ENCODE measurements at regions not wholly inside any gene's neighbourhood (a gene's known extent, or its start where the extent isn't known, plus 50 kb on each side); places are given as distances from the start of the nearest gene placed in this dataset.

GRCh38 chr11:43996318-43996717 is 51.5 kb upstream of the ACCSL start:
- TF ChIP-seq CTCF (IDR thresholded peaks at IDR 0.05) (no peak), POLR2A (IDR thresholded peaks at IDR 0.05) (no peak)
